Tibial artery (tissue), 4 donors: ENCODE measurements at regions not wholly inside any gene's neighbourhood (a gene's known extent, or its start where the extent isn't known, plus 50 kb on each side); places are given as distances from the start of the nearest gene placed in this dataset.

Experiments used
- DNase-seq, 2 donors: peaks; one replicate each; pipeline ENCODE4 v3.0.0-alpha.2; 2019
- H3K27ac ChIP-seq, 2 donors: fragments of 200-600 bp; sonication (generic) in 1 of 2; 1 replicate in 1 of 2; 2 replicates in 1 of 2; pipeline ENCODE4 v1.5.1; 2018 to 2019; ENCODE audit warnings: mild to moderate bottlenecking in 1 of 2
- H3K27me3 ChIP-seq, 2 donors: fragments of 200-600 bp; sonication (generic) in 1 of 2; one replicate each; pipeline versions ENCODE4 v1.5.1 to v1.6.0; 2016 to 2019
- H3K36me3 ChIP-seq, 3 donors: fragments of 200-600 bp; sonication (generic) in 2 of 3; one replicate each; pipeline ENCODE4 v1.5.1; 2016 to 2019; ENCODE audit warnings: mild to moderate bottlenecking in 2 of 3
- H3K4me1 ChIP-seq, 4 donors: fragments of 200-600 bp; sonication (generic) in 2 of 4; 1 replicate in 3 of 4; 2 replicates in 1 of 4; pipeline ENCODE4 v1.5.1; 2016 to 2019
- H3K4me3 ChIP-seq, 2 donors: fragments of 200-600 bp; sonication (generic) in 1 of 2; 1 replicate in 1 of 2; 2 replicates in 1 of 2; pipeline ENCODE4 v1.5.1; 2018 to 2019; ENCODE audit warnings: mild to moderate bottlenecking in 2 of 2
- H3K9me3 ChIP-seq, 3 donors: fragments of 200-600 bp; sonication (generic) in 1 of 3; one replicate each; pipeline ENCODE4 v1.5.1; 2016 to 2019
- intact Hi-C: fragments of 100-400 bp; cut with DNase I; formaldehyde crosslinking; loops from one replicate; pipeline ENCODE4 v1.15.0; 2023; ENCODE audit warnings: low total_unique reads
- TF ChIP-seq, protein P1 (sequence below), 2 experiments: fragments of 200-600 bp in 1 of 2; fragments of 450-650 bp in 1 of 2; IDR thresholded peaks; one replicate each; pipeline ENCODE4 v1.5.1; 2017 to 2019; ENCODE audit warnings: antibody characterized with exemption in 2 of 2, mild to moderate bottlenecking in 1 of 2, moderate library complexity in 1 of 2

DNA sequence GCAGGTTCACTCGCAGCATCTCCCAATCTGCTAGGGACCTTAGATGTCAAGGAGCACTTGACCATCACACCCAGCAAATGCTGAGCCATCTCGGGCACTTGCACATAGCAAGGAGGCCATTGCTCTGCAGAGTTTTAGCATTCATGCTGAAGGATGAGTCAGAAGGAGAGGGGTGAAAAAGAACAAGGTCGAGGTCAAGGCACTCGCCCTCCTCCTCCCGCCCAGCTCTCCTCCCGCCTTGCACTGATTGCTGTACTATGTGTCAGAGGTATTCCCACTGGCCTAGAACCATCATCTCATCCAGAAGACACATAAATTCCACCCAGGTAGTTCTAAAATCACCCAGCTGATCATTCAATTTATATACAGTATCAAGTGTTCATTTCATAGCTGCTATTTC is 255.1 kb upstream of the SP4 start:
- Histone ChIP-seq H3K4me3 (no peak overlapping the region), H3K36me3 (no peaks in the 10 kb centered on the region), H3K4me1 (no peaks in the 10 kb centered on the region), H3K27ac (no peak overlapping the region), H3K27me3 (peaks cover 0 to 9% of the 10 kb centered on the region in 2 donors), H3K9me3 (no peaks in the 10 kb centered on the region)
- intact Hi-C loops = no loop called here
- no peak for DNase-seq
- TF ChIP-seq, protein P1, sequence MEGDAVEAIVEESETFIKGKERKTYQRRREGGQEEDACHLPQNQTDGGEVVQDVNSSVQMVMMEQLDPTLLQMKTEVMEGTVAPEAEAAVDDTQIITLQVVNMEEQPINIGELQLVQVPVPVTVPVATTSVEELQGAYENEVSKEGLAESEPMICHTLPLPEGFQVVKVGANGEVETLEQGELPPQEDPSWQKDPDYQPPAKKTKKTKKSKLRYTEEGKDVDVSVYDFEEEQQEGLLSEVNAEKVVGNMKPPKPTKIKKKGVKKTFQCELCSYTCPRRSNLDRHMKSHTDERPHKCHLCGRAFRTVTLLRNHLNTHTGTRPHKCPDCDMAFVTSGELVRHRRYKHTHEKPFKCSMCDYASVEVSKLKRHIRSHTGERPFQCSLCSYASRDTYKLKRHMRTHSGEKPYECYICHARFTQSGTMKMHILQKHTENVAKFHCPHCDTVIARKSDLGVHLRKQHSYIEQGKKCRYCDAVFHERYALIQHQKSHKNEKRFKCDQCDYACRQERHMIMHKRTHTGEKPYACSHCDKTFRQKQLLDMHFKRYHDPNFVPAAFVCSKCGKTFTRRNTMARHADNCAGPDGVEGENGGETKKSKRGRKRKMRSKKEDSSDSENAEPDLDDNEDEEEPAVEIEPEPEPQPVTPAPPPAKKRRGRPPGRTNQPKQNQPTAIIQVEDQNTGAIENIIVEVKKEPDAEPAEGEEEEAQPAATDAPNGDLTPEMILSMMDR (IDR thresholded peaks at IDR 0.05) = no peak

DNA sequence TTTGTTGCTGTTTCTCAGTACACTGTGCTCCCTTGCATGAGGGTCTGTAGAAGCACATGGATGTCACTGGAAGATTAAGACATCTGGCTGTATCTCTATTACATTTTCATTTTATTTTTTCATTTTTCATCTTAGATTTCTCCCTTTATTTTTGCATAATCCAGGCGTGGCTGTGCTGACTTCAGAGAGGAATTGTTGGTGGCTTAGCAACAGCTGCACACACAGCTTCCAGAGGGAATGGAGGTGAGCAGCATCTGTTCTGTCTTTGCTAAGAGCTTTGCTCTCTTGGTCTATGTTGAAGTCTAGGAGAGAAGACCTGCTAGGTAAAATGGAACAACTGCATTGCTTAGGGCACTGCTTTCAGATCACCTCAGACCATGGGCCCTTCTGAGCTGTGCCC is 254.4 kb upstream of the SP4 start:
- intact Hi-C loops = no loop called here
- H3K4me3 ChIP-seq = no peak overlapping the region
- TF ChIP-seq, protein P1 (IDR thresholded peaks at IDR 0.05) = no peak
- H3K9me3 ChIP-seq = no peaks in the 10 kb centered on the region
- DNase-seq = no peak
- H3K27me3 ChIP-seq = peaks cover 0 to 3% of the 10 kb centered on the region in 2 donors
- no peaks in the 10 kb centered on the region for H3K4me1 ChIP-seq
- no peak overlapping the region for H3K27ac ChIP-seq
- no peaks in the 10 kb centered on the region for H3K36me3 ChIP-seq

DNA sequence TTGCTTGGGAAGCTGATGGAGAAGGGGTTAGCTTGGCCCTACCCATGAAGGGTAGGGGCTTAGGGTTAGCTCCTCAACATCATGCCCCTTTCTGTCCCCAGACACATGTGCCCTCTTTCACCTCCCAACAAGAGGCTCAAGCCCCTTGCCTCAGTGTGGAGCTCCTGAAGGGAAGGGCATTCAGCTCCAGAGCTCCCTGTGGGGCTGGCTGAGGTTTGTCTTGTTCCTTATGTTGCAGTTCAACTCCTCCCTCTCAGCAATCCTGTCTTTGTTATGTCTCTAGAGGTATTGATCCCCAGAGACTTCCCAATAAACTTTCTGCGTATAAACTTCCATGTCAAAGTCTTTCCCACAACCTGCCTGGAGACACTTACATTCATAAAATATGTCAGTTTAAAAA is 252.2 kb upstream of the SP4 start:
- no peak overlapping the region for H3K27ac ChIP-seq
- H3K4me3 ChIP-seq = no peak overlapping the region
- TF ChIP-seq, protein P1 (IDR thresholded peaks at IDR 0.05) = no peak
- no peaks in the 10 kb centered on the region for H3K36me3 ChIP-seq
- H3K4me1 ChIP-seq = no peaks in the 10 kb centered on the region
- intact Hi-C loops = no loop called here
- no peaks in the 10 kb centered on the region for H3K27me3 ChIP-seq
- H3K9me3 ChIP-seq = no peaks in the 10 kb centered on the region
- no peak for DNase-seq

DNA sequence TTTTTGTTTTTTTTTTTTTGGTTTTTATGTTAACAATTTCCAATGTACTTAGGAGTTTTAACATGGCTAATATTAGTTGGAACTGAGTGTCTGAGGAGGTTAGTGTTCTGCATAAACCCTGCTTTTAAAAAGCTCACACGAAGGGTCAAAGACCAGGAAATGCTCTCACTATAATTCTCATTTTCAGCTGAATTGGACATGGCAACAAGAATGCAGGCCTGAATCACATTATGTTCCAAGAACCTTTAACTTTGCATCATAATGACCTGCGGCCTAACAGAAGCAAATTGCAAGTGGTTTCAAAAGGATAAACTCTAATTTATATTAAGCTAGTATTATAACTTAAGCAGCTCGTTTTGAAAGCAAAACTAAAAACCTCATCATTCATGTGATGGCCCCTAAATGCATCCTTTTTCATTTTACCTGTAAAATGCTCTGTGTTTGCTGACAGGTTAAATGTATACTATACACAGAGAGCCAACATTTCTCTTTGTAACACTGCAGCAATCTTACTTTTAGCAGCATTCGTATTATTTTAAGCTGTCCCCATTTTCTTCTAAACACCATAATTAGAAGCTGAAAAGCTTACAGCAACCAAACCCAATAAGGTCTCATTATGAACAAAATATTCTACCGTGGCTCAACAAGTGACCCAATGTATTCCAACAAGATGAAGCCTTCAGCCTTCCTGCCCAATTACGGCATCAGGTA is 242.8 kb upstream of the SP4 start:
- no peaks in the 10 kb centered on the region for H3K36me3 ChIP-seq
- no peak overlapping the region for H3K4me3 ChIP-seq
- TF ChIP-seq, protein P1 (IDR thresholded peaks at IDR 0.05) = no peak
- intact Hi-C loops = no loop called here
- peaks cover 0 to 5% of the 10 kb centered on the region in 2 donors for H3K27me3 ChIP-seq
- no peak overlapping the region for H3K27ac ChIP-seq
- no peaks in the 10 kb centered on the region for H3K4me1 ChIP-seq
- no peak for DNase-seq
- no peaks in the 10 kb centered on the region for H3K9me3 ChIP-seq

DNA sequence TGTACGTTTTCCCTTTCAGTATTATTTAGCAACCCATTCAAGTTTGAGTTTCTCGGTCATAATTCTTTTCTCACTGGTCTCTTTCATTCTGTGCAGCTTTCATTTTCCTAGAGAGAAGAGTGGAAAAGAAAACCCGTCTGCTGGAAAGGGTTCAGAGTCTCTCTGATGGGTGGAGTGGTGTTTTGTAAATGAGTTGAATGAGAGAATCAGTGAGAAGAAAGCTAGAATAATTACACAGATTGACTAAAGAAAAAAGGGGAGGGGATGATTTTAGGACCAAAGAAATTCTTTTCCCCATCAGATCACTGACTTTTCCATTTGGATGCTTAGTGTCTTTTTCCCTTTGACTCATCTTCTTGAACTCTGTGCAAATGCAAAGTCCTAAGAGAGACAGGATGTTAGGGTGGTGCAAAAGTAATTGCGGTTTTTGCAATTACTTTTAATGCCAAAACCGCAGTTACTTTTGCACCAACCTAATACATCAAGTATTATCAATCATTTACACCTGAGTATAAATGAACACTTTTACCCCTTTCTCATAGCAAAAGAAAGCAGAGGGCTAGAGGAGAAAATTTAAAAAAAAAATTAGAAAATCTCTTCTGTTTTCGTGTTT is 242.1 kb upstream of the SP4 start:
- DNase-seq = no peak
- Histone ChIP-seq H3K27ac (no peak overlapping the region), H3K4me1 (no peaks in the 10 kb centered on the region), H3K4me3 (no peak overlapping the region), H3K9me3 (no peaks in the 10 kb centered on the region), H3K27me3 (peaks cover 0 to 5% of the 10 kb centered on the region in 2 donors), H3K36me3 (no peaks in the 10 kb centered on the region)
- intact Hi-C loops = no loop called here
- TF ChIP-seq, protein P1 (IDR thresholded peaks at IDR 0.05) = no peak
